Fibroblast of skin of left quadriceps (primary cell): ENCODE measurements at regions not wholly inside any gene's neighbourhood (a gene's known extent, or its start where the extent isn't known, plus 50 kb on each side); places are given as distances from the start of the nearest gene placed in this dataset.

Experiments
- DNase-seq, 2 experiments: peaks; one replicate each; pipeline ENCODE4 v3.0.0-alpha.2; 2013; ENCODE audit warnings: low read depth in 2 of 2

DNA sequence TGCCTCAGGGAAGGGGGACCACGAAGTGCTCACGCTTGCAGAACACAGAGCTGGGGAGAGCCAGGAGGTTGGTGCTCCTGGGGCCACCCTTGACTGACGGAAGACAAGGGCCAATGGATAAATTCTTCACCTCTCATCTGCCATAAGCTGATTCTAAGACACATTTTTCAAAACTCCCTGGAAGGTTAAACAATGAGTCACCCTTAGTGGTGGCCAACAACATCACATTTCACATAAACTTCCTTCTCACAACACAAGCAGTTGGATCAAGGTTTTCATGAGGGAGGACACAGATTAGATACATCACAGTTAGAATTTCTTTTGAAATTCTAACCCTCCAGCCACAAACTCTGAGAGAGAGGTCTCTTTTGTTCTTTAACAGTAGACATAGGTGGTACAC, 713.6 kb upstream of the POU3F3 start:
- DNase-seq: no peak

DNA sequence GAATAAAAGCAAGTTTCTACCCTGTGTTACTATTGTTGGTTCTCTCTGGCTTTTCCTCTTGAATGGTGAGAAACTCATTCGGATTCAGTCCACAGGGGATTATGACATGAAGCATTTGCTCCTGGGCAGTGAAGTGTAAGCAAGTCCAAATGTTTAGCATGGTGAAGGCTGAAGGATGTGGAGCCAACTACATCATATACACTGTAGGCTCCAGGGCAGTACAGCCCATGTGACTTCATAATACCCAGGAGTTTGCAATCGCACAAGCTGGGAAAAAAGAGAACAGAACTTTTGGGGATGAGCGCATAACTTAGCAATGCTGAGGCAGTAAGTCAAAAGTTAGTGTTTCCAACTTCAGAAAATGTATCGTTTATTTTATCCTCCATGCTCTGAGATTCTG, 695.7 kb upstream of the POU3F3 start:
- no peak for DNase-seq

DNA sequence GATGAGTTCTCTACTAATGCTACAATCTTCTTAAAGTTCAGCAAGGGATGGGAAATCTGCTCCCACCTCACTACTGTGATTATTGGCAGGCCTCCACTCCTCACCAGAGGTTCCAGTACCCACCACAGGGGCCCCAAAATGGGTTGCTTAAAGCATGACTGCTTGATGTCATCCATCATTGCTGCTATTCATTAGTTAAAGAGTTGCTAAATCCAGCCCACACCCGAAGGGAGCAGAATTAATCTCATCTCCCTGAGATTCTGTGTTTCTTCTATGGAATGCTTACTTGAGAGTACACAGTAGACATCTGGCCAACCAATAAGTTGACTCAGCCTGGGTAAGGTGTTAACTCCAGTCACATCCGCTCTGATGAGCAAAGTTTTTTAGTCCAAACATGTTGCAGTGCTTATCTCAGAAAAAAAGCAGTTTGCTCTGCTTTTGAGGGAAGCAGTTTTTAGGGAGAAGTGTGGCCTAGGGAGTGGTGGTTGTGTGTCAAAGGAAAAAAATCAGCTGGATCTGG, 690.2 kb upstream of the POU3F3 start:
- DNase-seq: no peak

DNA sequence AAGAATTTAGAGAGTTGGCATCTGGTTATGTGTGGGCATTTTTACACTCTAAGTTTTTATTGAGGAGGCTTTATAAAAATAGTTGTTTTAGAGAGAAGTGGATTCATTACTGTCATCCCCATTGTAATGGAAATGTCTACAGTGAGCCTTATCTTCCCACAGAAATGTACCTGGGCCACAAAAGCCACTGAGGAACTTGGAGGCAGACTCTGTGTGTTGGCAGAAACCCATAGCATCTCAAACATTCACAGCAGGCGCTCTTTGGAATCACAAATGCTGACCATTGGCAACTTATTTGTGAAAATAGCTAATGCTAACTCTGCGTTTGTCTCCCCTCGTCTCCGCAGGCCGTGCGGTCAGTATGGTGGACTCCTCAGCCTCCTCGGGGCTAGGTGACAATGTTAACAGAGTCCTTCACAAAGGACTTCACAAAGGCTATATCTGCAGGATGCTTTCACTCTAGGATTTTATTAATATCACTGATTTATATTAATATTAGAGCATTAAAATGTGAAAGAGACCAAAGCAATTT, 689.1 kb upstream of the POU3F3 start:
- no peak for DNase-seq

DNA sequence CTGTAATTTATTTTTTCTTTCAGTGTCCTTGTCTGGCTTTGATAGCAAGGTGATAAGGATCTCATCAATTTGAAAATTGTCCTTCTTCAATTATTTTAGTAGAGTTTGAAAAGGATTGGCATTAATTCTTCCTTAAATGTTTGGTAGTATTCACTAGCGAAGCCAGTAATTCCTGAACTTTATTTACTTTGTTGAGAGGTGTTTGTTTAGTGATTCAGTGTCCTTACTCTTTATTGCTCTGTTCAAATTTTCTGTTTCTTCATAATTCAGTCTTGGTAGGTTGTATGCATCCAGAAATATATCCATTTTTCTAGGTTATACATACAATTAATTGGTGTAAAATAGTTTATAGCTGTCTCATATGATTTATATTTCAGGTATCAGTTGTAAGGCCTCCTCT, 676.7 kb upstream of the POU3F3 start:
- DNase-seq: no peak

DNA sequence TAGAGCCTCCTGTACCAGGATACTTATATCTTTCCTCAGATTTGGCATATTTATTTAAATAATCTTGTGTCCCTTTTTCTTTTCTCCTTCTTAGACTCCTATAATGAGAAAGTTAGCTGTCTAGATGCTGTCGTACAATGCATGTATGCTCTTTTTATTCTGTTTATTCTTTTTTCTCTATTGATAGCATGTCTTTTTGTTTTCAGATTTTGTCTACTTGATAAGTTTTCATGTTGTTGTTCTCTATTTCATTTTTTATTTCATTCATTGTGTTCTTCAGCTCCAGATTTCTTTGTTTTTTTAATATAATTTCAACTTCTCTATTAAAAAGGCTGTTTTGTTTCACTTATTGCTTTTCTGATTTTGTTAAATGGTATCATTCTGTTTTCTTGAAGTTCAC, 674.3 kb upstream of the POU3F3 start:
- DNase-seq: no peak

DNA sequence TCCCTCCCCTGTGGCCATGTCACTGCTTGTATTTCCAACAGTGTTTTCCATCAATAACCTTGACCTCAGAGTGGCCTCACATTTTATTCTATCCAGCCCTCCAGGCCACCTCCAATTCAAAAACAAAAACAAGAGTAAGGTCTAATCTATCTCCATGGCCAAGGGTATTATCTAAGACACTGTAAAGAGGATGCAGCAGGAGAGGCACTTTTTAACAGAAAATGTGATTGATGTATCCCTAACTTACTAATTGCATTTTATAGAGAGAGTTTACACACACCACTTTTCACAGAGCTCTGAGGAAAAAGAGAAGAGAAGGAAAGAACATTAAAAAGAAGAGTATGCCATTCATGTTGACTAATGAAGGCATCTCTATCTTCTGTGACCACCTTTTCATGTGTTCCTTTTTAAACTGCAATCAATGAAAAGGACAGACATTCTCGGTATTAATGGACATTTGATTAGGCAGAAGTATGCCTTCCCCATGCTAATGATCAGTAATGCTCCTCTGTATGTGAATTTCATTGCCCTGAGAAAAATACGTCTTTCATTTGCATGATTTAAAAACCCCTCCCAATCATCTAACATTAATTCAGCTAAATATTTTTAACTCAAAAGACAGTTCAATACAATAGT, 653.3 kb upstream of the POU3F3 start:
- no peak for DNase-seq

DNA sequence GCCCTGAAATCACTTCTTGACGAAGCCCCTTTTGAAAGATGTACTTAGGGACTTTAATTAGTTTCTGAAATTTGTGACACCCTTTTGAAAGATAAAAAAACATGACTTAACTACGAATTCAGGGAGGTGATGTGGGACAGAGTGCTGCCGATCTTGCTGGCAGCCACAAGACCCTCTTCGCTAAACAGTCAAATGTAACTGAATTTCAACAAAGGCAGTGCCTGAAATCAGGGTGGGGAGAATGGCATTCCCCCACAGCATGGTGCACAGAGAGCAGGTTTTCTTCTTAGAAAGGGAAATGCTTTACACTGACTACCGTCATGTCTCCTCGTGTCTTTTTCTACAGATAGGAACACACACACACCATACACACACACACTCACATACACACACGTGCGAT, 640.2 kb upstream of the POU3F3 start:
- no peak for DNase-seq

DNA sequence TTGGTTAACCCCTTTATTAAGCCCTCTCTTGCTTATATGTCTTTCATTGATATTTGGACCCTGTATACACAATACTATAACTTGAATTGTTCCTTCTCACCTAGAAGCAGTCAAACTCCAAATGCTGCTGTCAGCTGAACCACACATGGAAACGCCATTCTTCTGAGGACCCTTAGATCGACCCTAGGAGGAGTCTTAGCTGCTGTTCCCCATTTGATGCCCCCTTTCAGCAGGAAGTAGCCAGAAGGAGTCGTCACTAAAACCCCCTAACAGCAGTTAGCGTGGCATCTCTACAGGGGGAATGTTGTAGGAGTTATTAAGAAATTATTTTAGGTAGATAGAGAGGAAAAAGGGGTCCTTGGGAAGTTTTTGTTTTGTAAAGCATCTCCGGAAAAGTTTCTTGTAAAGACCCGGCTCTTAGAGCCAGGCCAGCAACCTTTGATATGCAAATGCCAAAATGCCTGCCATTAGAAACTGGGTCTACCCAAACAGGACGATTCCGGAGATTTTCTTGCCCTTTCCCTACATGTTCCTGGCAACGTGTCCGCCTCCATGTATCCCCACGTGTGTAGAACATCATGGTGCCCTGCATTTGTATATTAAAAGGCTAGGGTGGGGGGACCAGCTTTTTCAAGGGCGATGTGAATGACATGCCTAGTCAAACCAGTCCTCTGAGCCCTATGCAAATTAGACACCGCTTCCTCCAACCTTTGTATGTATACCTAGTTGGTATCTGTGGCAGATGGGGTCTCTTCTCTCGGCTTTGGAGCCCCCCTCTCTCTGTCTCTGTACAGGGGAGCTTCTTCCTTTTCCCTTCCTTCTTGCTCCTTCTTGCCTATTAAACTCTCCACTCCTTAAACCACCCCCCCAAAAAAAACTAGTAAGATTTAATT, 638.4 kb upstream of the POU3F3 start:
- no peak for DNase-seq

DNA sequence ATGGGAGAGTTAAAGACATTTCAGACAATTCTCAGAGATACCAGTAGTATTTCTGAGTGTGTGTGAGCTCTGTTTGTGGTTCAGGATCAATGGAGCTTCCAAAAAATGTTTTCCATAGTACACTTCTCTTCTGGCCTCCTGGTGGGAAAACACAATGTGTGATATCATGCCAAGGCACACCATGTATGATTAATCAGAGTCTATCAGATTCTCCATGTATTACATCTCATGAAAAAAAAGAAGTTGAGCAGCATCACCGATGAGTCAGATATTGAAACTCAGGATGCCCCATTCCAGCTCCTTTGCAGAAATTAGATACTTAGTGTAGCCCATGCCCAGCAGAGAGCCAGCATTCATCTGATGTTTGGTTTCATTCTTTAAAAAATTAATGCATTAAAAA, 620.3 kb upstream of the POU3F3 start:
- DNase-seq: no peak

DNA sequence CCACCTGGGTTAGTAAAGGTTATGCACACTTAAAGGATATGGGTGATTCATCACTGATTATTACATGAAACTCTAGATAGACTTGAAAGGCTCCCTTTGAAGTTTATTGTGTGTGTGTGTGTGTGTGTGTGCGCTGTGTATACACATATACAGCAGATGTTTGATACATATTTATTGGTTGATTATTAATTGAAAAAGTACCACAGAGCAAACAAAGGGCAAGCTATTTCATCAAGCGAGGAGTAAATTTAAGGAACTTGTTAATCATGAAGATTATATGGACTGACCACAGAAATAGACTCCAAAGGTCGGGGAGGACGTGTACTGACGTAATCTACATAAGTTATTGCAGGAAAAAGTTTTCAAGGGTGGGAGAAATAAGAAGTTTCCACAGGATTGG, 617.4 kb upstream of the POU3F3 start:
- no peak for DNase-seq

DNA sequence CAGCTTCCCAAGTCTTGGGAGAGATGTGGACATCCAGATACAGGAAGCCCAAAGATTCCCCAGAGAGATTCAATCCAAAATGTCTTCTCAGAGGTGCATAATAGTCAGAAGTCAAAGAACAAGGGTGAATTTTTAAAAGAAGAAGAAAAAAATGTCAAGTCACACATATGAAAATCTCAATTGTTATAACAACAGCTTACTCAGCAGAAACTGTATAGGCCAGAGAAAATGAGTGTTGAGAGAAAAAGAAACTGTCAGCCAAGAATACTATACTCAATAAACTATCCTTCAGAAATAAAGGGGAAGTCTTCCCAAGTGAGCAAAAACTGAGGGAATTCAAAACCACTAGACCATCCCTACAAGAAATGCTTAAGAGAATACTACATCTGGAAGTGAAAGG, 612.9 kb upstream of the POU3F3 start:
- no peak for DNase-seq

DNA sequence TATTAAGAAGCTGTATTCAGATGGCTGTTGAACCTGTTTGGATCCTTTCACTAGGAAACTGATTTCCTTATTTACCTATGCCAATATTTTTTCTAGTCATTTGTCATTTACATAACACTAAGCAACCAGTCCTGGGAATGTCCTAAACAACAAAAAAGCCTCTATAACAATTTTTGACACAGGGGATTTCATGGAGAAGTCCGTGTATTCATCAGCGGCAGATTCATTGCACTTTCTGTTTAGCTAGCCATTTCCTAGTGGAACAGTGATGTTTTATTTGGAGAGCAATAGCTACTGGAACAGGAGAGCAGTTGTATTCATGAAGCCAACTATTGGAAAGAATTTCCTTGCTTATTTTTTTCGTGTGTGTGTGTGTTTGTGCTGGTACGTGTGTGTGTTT, 604.3 kb upstream of the POU3F3 start:
- DNase-seq: no peak

DNA sequence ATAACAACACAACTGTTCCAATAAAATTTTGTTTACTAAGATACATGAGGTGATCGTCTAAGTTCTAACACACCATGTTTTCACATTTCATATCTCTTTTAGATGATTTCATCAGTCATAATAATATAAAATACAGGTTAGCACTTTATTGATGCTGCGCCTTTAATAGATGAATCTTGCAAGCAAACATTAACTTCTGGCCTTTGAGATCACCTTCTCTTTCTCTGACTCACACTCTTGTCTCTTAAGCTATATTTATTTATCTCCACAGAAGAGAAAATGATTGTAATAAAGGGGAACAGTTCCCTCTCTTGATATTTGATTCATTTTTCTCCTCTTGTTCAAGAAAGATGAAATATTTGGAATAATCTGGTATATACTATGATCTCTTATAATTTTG, 603.3 kb upstream of the POU3F3 start:
- DNase-seq: no peak

DNA sequence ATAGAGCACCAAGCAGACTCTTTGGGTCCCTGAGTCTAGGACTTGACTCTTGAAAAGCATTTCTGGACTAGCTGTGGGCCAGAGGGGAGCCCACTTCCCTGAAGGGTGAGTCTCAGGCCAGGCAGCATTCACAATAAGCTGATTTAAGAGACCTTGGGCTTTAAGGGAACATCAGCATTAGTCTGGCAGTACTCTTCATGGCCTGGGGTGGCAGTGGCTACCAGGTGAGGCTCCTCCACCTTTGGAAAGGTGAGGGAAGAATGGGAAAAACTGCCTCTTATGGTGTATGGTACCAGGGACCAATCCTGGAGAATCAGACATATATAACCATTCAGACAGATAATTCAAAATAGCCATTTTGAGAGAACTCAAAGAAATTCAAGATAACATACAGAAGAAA, 599.9 kb upstream of the POU3F3 start:
- no peak for DNase-seq

DNA sequence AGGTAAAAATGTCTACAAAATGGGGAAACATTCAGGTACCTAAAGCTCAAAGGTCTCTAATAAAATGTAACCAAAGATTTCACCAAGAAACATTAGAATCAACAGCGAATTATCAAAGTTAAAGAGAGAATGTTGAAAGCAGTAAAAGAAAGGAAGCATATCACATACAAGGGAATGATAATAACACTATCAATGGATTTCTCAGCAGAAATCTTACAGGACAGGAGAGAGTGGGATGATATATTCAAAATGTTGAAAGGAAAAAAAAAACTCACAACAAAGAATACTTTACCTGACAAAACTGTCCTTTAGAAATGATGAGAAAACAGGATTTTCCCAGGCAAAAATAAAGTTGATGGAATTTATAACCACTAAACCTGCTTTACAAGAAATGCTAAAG, 591.2 kb upstream of the POU3F3 start:
- no peak for DNase-seq

DNA sequence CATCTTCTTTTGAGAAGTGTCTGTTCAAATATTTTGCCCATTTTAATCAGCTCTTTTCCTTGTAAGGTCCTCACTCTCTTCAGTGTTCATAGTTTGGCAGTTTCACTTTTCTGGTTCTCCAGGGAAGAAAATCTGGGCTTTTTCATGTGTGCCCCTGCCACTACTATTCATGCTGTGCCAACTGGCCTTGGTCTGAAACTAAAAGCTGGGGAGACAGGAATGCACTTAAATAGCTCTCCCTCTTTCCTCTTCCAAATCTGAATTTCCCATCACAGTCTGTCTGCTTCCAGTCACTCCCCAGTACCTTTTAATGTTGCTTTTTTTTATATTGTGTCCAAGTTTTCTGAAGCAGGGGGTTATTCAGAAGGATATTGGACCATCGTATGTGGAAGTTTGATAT, 574.3 kb upstream of the POU3F3 start:
- DNase-seq: no peak

DNA sequence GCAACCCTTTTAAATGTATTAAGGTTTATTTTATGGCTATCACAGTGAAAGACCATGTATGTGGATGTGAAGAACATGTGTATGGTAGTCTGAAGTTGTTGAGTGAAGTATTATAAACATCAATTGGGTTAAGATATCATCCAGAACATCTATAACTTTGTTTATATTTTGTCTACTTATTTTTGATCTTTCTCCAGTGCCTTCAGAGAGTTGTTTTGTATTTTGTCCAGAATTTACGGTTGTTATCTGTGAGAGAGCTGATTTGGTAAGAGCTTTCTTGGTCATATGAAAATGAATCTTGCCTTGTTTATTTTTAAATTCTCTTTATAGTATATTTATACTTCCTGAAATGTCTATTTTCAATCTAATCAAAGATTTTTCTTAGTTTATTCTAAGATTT, 573.7 kb upstream of the POU3F3 start:
- no peak for DNase-seq

DNA sequence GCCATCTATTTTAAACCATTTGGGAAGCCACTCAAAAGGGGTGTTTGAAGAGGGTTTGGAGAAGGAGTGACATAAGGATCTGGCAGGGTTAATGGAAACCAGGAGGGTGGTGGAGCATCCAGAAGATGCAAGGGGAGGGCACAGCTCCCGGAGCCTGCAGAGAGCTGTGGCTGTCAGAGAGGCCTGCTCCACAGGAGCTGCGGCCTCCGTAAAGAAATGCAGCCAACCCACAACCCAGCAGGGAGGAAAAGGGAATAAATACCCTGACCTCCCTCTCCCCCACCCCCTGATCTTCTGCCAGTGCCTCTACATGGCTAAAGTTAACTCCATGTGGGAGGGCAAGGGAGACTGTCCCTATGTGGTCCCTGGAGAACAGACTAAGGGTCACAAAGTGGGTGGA, 567.1 kb upstream of the POU3F3 start:
- DNase-seq: no peak

DNA sequence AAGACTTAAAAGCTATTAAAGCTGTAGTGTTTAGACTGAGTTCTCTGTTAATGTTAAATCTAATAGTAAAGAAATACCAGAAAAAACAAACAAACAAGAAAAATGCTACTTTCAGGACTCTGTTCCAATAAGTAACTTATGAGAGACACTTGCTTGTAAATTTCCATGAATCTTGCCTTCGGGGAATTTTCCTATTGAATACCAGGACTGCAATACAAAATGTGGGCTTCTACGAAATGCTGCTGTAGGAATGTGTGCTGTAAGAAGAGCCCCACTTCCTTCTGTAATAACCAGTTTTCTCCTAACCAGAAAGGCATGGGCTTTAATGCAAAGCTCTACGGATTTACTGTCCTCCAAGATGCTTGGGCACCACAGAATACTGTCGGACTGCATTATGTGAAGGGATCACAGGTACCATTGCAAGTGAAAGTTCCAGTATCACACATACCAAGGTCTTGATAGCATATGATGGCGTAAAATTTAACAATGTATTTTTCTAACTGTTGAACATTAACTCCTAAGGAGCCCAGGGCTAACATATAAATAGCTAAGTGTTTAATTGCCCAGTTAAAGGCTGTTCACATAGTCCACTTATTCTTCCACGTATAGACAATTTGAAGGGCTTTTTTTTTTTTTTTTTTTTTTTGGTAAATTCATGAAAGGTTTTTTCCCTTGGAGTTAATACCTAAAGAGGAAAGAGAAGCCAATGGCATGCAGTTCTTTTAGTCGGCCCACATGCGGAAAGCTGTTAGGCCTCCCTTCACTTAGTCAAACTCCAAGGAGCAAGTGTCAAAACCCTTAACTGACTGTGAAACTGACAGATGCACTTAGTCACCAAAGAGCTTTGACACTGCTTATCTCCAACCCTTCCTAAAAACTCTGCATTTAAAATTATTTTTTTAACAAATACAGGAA, 564.0 kb upstream of the POU3F3 start:
- no peak for DNase-seq

DNA sequence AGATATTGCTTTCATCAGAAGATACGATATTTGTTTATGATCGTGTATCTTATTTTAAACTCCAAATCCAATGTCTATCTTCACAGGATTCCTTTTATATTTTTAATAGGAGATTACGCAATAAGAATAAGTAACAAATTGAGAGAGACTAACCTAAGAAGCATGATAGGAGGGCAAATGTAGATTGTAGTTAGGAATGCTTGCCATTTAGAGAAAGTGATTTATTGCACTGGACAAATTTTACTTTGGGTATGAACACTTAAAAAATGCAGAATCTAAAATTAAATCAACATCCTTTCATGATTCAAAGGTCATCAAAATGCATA, 563.4 kb upstream of the POU3F3 start:
- DNase-seq: no peak

DNA sequence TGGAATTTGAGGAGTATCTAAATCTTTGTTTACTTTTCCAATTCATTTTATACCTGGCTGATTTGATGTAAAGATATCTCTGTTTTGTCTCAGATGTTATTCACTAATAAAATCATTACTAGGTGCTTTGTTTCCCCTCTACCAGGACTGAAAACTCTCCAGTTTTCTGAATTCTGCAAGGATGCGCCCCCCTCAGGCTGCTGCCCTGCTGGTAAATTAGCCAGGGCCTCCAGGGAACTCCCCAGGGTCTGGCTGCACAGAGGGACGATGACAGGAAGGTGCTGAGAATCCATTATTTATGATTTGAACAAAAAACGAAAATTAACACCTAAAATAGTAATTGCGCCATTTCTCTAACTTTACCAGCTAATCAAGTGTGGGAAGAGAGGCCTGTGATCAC, 541.2 kb upstream of the POU3F3 start:
- no peak for DNase-seq
